HG03520 (cell line): ENCODE measurements at regions not wholly inside any gene's neighbourhood (a gene's known extent, or its start where the extent isn't known, plus 50 kb on each side); places are given as distances from the start of the nearest gene placed in this dataset.
"Not testable (repeated sequence)": the region's sequence is repeated elsewhere in the genome, so short reads cannot be mapped to it uniquely, and the experiment has no call there.

ENCODE experiments used
- ATAC-seq: cut with Tn5 transposase; IDR thresholded peaks from one replicate; pipeline ENCODE4 v1.9.1; 2021; ENCODE audit warnings: mild to moderate bottlenecking, moderate library complexity; ENCODE audit not compliant: unreplicated experiment

GRCh38 chr21:5975719-5976118 is 4545.7 kb upstream of the TPTE start:
- ATAC-seq = not testable (repeated sequence)

DNA sequence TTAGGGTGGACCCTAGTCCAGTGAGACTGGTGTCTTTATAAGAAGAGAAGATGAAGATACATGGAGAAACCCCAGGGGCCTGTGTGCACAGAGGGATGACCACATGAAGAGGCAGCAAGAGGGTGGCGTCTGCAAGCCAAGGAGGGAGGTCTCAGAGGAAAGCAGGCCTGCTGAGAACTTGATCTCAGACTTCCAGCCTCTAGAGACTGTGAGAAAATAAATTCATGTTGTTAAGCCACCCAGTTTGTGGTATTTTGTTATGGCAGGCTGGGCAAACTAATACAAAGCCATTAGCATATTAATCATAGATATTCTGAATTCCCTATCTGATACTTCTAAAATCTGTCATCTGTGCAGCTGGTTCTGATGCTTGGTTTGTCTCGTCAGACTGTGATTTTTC is 4523.8 kb upstream of the TPTE start:
- not testable (repeated sequence) for ATAC-seq

DNA sequence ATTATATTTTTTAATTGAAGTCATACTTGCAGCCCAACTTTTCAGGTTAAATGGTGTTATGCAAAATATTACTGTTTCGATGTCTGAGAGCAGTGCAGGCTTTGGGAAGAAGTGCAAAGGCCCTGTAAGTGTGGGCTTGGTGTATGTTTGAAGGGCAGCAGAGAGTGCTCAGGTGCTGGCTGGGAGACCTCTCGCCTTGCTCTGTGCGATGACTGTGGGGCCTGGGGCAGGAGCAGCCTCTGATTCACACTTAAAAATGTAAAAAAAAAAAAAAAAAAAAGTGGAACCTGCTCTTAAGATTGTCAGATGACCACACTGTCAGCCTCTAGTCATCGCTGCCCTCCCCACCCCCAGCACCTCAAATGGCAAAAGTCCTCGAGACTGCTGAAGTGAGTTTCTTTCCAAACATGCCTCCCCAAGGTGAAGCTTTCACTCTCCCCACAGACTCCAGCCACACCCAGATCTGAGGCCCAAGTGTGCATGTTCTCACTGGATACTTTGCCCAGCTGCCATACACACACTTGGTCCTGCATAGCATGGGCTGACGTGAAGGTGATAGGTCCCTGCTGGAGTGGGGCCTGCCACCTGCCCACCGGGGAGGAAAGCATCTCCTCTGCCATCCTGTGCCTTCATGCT is 4505.8 kb upstream of the TPTE start:
- not testable (repeated sequence) for ATAC-seq

DNA sequence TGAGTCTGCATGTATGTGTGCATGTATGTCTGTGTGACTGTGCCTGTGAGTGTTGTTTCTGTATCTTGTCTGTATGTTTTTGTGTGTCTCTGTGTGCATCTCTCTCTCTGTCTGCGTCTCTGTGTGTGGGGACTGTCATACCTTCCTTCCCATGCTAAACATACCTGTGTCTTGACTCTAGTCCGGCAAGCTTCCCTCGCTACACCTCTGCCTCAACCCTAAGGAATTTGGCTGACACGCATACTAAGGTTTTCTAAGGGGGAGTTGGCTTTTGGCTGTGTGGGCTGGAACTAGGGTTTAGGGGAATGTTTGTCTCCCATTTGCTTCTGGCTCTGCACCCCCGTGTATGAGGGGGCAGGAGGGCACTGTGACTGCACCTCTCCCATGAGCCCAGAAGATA is 4500.9 kb upstream of the TPTE start:
- ATAC-seq = not testable (repeated sequence)

DNA sequence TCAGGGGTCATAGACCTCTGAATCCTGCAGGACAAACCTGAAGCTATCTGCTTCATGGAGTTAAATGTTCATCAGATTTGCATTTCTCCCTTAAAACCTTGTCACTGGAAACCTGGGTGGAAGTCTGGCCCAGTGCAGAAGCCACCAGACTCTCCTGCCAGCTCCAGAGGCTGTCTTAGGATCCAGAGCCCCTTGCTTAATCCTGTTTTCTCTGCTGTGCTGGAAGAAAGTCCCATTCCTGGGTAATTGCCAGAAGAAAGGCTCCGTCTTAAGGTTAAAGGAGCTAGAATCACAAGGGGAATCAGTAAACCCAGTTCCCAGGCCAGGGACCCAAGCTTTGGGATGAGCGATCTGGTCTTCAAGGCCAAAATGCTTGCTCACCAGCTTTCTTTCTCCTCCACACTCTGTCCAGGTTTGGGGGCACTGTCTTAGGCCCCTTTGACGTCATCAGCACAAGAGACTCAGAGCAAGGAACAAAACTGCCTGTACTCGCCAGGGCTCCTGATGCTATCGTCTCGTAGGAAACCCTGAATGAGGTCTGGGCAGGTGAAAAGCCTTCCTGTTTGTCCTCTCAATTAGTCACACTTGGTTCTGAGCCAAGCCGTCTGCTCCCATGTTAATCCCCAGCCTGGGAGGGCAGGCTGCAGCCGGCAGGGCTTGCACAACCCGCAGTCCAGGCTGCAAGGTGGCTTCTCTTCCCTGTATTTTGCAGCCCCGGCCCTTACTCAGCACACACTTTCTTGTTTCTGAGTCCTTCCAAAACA is 4500.2 kb upstream of the TPTE start:
- not testable (repeated sequence) for ATAC-seq

DNA sequence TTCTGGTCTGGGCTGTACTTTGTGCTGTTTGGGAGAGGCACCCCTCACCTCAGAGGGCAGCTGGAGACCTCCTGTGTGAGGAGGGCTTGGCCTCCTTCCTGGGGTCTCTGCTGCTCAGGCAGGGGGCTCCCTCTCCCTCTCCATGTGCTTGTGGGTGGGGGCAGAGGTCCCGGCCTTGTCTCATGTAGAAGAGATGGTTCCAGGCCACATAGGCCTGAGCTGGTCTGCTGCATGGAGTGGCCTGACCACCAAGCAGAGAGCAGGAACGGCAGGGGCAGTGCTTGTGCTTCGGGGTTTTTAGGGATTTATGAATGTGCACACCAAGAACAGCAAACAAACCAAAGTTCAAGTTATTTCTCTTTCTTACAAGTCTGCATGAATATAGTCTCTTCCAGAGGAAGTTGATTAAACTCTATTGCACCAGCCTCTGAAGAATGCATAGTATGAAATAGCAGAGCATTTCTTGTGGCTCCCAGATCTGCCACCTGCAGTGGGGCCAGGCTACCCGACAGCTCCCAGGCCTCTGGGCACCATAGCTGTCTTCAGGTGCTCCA is 4499.6 kb upstream of the TPTE start:
- not testable (repeated sequence) for ATAC-seq

GRCh38 chr21:6023331-6023730 is 4498.1 kb upstream of the TPTE start:
- ATAC-seq = not testable (repeated sequence)

DNA sequence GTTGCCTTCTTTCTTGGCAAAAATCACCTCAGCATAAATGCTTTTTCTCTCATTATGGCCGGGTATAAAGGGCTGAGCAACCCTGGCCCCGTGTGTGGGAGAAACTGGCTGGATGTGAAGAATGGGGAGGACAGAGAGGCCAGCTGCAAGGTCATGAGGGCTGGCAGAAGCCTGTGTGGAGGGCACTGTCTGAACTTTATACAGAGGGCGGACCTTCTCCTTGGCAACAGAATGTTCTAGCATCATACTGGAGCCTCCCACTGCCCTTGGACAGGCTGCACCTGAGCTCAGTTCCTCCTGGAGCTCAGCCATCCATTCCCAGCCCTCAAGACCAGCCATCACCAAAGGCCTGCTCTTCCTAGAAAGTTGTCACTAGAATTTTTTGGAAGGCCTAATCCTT is 4496.2 kb upstream of the TPTE start:
- ATAC-seq = not testable (repeated sequence)

DNA sequence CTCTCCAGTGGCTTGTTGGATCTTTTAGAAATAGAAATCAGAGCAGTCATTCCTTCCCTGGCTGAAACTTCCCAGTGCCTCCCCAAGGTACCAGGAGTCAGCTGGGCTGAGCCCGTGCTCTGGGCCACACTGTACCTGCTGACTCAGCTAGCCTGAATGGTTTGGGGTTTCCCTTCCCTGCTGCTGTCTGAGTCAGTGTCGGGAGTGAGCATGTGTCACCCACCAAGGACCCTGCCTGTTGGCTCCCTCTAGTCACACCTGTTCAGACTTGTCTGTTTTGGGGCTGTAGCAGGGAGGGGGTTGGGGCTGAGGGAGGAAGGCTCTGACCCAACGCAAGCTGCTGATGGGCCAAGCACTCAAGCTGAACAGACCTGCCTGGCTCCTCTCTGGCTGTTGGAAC is 4493.9 kb upstream of the TPTE start:
- not testable (repeated sequence) for ATAC-seq

- ATAC-seq = not testable (repeated sequence)
Measured at GRCh38 chr21:6034124-6034678, 4487.2 kb upstream of the TPTE start.

DNA sequence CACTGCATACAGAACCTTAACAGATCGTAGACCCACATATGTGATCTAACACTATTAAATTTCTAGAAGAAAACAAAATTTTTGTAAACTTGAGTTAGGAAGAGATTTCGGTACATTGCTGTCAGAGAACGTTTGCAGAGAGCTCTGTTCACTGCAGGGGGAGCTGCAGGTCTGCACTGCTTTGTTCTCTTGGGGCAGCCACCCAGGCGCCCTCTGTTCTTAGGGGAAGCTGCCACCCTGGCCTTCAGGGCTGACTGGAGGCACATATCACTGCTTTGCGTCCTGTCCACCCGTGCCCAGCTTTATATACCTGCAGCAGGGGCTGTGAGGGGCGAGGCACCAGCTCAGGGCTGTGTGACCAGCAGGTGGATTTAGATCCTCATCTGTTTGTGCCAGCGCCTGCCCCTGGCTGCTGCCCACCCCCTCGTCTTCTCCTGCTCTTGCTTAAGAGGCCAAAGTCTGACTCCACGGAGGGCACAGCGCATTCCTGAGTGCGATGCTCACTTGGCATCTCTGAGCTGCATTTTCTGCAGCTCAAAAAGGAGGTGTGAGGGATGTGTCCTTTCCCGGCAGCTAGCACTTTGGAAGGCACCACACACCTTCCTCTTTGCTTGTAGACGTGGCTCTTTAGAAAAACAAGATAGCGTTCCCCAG is 4486.4 kb upstream of the TPTE start:
- ATAC-seq = not testable (repeated sequence)

GRCh38 chr21:6035474-6036155 is 4485.8 kb upstream of the TPTE start:
- ATAC-seq = not testable (repeated sequence)

GRCh38 chr21:6039224-6039623 is 4482.2 kb upstream of the TPTE start:
- ATAC-seq = not testable (repeated sequence)

GRCh38 chr21:6040095-6040494 is 4481.3 kb upstream of the TPTE start:
- ATAC-seq = not testable (repeated sequence)

DNA sequence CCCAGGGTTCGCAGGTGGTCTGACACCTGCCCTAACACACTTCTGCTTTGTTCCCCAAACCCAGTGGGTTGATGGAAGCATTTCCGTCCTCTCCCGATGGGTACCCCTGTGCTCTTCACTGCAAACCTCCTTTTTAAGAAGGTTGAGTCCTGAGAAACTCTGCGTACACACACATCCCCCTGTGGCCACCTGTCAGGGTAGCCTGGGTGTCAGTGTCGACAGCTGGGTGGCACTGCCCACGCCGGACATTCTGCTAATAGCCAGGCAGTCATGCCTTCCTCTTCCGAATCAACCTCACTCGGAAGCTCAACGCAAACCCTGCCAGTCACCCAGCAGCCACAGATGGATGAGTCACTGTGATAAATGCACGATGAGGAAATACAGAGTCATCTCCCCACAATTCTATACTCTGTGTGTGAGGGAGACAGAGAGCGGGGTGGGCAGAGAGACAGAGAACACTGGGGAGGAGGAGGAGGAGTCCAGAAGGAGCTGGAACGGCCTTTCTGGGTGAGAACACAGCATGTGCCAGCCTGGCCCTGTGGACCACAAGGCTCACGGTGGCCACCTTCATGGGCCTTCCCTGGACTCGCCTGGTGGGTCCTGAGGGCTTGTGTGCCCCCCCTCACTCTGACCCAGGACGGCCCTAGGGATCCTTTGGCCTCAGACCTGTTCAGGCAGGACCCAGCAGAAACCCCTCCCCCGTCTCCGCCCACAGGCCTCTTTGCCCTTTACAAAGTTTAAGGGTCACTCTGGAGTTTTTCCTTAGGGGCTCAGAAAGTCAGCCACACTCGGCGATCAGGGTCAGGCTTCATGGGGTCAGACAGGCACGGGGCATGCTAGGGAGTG is 4477.7 kb upstream of the TPTE start:
- ATAC-seq = not testable (repeated sequence)

- not testable (repeated sequence) for ATAC-seq
Measured at GRCh38 chr21:6044695-6045094, 4476.7 kb upstream of the TPTE start.

- not testable (repeated sequence) for ATAC-seq
Measured at GRCh38 chr21:6049930-6050329, 4471.5 kb upstream of the TPTE start.

GRCh38 chr21:6052109-6052508 is 4469.3 kb upstream of the TPTE start:
- not testable (repeated sequence) for ATAC-seq

GRCh38 chr21:6053145-6053544 is 4468.2 kb upstream of the TPTE start:
- ATAC-seq = not testable (repeated sequence)

DNA sequence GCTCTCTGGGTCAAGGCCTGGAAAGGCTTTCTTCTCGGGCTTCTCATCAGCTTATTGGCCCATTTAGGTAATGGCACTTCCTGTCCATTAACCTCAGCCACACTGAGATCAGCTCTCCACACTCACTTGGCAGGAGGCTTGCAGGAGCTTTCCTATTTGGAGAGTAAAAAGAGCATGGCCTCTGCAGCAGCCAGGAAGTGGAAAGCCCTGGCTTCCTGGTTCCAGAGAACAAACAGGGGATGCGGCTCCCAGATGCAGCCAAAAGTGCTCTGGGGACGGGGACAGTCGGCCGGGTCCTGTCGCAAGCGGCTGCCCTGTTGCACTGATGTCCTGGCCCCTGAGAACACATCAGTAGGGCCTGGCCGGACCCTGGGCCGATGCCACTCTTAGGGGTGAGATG is 4462.4 kb upstream of the TPTE start:
- ATAC-seq = not testable (repeated sequence)
